HepG2 (cell line): ENCODE measurements at regions not wholly inside any gene's neighbourhood (a gene's known extent, or its start where the extent isn't known, plus 50 kb on each side); places are given as distances from the start of the nearest gene placed in this dataset.

Source experiments
- ATAC-seq: fragments of 200-7000 bp; cut with Tn5 transposase; 3 replicates; pipeline ENCODE4 v1.9.1; 2020; ENCODE audit warnings: mild to moderate bottlenecking, moderate library complexity
- BruUV-seq: library from RNA; stranded (reverse); fragments of 400-500 nt; replicated peaks from 2 replicates; lab custom pipeline; 2021; lab: Mats Ljungman, UMichigan
- CTCF ChIA-PET: fragments of 300-600 bp; formaldehyde crosslinking; extraction: SDS; loops from one replicate; lab custom pipeline; 2021; ENCODE audit warnings: low total read pairs, inconsistent platforms, low intra/inter-chr PET ratio; lab: Yijun Ruan, JAX
- POLR2A ChIA-PET: fragments of 350-600 bp; sonication (Branson Sonifier 250); formaldehyde crosslinking; loops from one replicate; lab custom pipeline; 2020; ENCODE audit warnings: antibody characterized with exemption, inconsistent platforms; lab: Yijun Ruan, JAX
- DNase-seq: peaks from one replicate; pipeline ENCODE4 v3.0.0-alpha.2; 2015; ENCODE audit warnings: low spot score
- FAIRE-seq: peaks from 3 replicates; lab custom pipeline; 2011; peaks lifted over from hg19 to GRCh38; lab: Jason Lieb, UNC
- H2AFZ ChIP-seq: one replicate; pipeline ENCODE4 v1.6.1; 2011; ENCODE audit warnings: low read length, inconsistent platforms
- H3K27ac ChIP-seq: fragments of 300-600 bp; 3 replicates; pipeline ENCODE4 v1.8.0; 2011; ENCODE audit warnings: mixed run types, mild to moderate bottlenecking, mixed read lengths, low read length, inconsistent platforms; ENCODE audit not compliant: insufficient read depth; ENCODE audit errors: extremely low read length
- H3K27me3 ChIP-seq, 2 experiments: fragments of 200-600 bp in 1 of 2; 2 replicates in 1 of 2; 3 replicates in 1 of 2; pipeline versions ENCODE4 v1.6.0 to v1.8.0; 2011; ENCODE audit warnings: low read length in 2 of 2, mild to moderate bottlenecking in 2 of 2, moderate library complexity in 2 of 2, inconsistent platforms in 1 of 2; ENCODE audit not compliant: insufficient read depth in 2 of 2, control insufficient read depth in 1 of 2
- H3K36me3 ChIP-seq, 2 experiments: fragments of 200-600 bp in 1 of 2; replicated peaks in 1 of 2; 2 replicates in 1 of 2; 3 replicates in 1 of 2; pipeline versions ENCODE4 v1.5.1 to v1.8.0; 2011; ENCODE audit warnings: low read length in 2 of 2, inconsistent platforms in 1 of 2; ENCODE audit not compliant: insufficient read depth in 2 of 2, control insufficient read depth in 1 of 2
- H3K4me1 ChIP-seq: 2 replicates; pipeline ENCODE4 v1.5.1; 2012; ENCODE audit warnings: low read length, inconsistent platforms; ENCODE audit not compliant: insufficient read depth
- H3K4me2 ChIP-seq: 2 replicates; pipeline ENCODE4 v1.6.0; 2011; ENCODE audit warnings: low read depth, low read length, inconsistent platforms
- H3K4me3 ChIP-seq, 3 experiments: fragments of 200-600 bp in 1 of 3; sonication (generic), shearing (Covaris generic) in 1 of 3; replicated peaks in 1 of 3; 2 replicates each; pipeline ENCODE4 v1.5.1; 2011 to 2016; ENCODE audit warnings: low read length in 3 of 3, inconsistent platforms in 2 of 3, low read depth in 2 of 3, mild to moderate bottlenecking in 2 of 3, control low read depth in 1 of 3, mixed read lengths in 1 of 3; ENCODE audit not compliant: insufficient read depth in 1 of 3
- H3K79me2 ChIP-seq: one replicate; pipeline ENCODE4 v1.6.1; 2011; ENCODE audit warnings: low read length, inconsistent platforms; ENCODE audit not compliant: insufficient read depth
- H3K9ac ChIP-seq: 2 replicates; pipeline ENCODE4 v1.6.0; 2011; ENCODE audit warnings: mild to moderate bottlenecking, low read depth, low read length, inconsistent platforms; ENCODE audit not compliant: insufficient read depth
- H3K9me3 ChIP-seq: 2 replicates; pipeline ENCODE4 v1.5.1; 2012; ENCODE audit warnings: mild to moderate bottlenecking, low read length
- H4K20me1 ChIP-seq: 2 replicates; pipeline ENCODE4 v1.6.0; 2011; ENCODE audit warnings: inconsistent platforms, mild to moderate bottlenecking, low read length, moderate library complexity; ENCODE audit not compliant: insufficient read depth
- DNMT1 ChIP-seq: sonication (generic); formaldehyde crosslinking; IDR thresholded peaks from 2 replicates; pipeline ENCODE4 v1.5.1; 2020; ENCODE audit warnings: mild to moderate bottlenecking, missing genetic modification reagents
- GATA4 ChIP-seq: sonication (generic); IDR thresholded peaks from 2 replicates; pipeline ENCODE4 v1.6.1; 2016; ENCODE audit warnings: antibody characterized with exemption, low read depth, borderline replicate concordance
- GATAD1 ChIP-seq: IDR thresholded peaks from 2 replicates; pipeline ENCODE4 v1.6.1; 2016; ENCODE audit warnings: missing genetic modification reagents, missing compliant biosample characterization
- JARID2 ChIP-seq: sonication (generic); formaldehyde crosslinking; IDR thresholded peaks from 2 replicates; pipeline ENCODE4 v1.8.1; 2023; ENCODE audit warnings: missing genetic modification reagents, inconsistent platforms; ENCODE audit not compliant: insufficient replicate concordance
- MED1 ChIP-seq: sonication (generic); formaldehyde crosslinking; IDR thresholded peaks from 2 replicates; pipeline ENCODE4 v1.4.0; 2020; ENCODE audit warnings: missing genetic modification reagents
- PRPF4 ChIP-seq: fragments of 200-400 bp; formaldehyde crosslinking; IDR thresholded peaks from 2 replicates; pipeline ENCODE4 v1.6.1; 2016; ENCODE audit warnings: low read length, low read depth; ENCODE audit not compliant: poor library complexity, severe bottlenecking
- SNAPC2 ChIP-seq: sonication (generic); formaldehyde crosslinking; IDR thresholded peaks from 2 replicates; pipeline ENCODE4 v1.8.1; 2022; ENCODE audit warnings: mild to moderate bottlenecking, missing genetic modification reagents
- TEAD2 ChIP-seq: sonication (generic); formaldehyde crosslinking; IDR thresholded peaks from 2 replicates; pipeline ENCODE4 v1.9.0; 2021; ENCODE audit warnings: missing genetic modification reagents
- TOPORS ChIP-seq: sonication (generic); formaldehyde crosslinking; IDR thresholded peaks from 2 replicates; pipeline ENCODE4 v1.8.0; 2023; ENCODE audit warnings: mild to moderate bottlenecking, missing genetic modification reagents
- TRIM24 ChIP-seq: sonication (generic); formaldehyde crosslinking; IDR thresholded peaks from 2 replicates; pipeline ENCODE4 v1.8.0; 2022; ENCODE audit warnings: mild to moderate bottlenecking, missing genetic modification reagents
- YEATS4 ChIP-seq: sonication (generic); formaldehyde crosslinking; IDR thresholded peaks from 2 replicates; pipeline ENCODE4 v1.4.0; 2020; ENCODE audit warnings: missing genetic modification reagents, borderline replicate concordance
- ZNF614 ChIP-seq: IDR thresholded peaks from 2 replicates; pipeline ENCODE4 v1.6.1; 2018; ENCODE audit warnings: missing biosample characterization, missing genetic modification reagents, inconsistent platforms, borderline replicate concordance
- ZNF75D ChIP-seq: sonication (generic); formaldehyde crosslinking; IDR thresholded peaks from 2 replicates; pipeline ENCODE4 v1.8.1; 2023; ENCODE audit warnings: missing genetic modification reagents, mild to moderate bottlenecking, borderline replicate concordance
- WGBS: methylation state at CpG from one replicate; pipeline ENCODE4 v1.1.6; 2017; ENCODE audit warnings: low lambda C conversion rate; 5-methylcytosine and 5-hydroxymethylcytosine counted together
- in situ Hi-C: cut with HindIII; loops from 2 replicates; pipeline ENCODE4 v1.10.0; 2017; ENCODE audit warnings: low pct_unique_long_range_greater_than_20kb; ENCODE audit not compliant: extremely low pct_ligation_motif_present
- intact Hi-C: fragments of 100-400 bp; cut with micrococcal nuclease; formaldehyde crosslinking; loops from one replicate; pipeline ENCODE4 v1.10.0; 2022; ENCODE audit not compliant: unreplicated experiment
- TF ChIP-seq, protein P1 (sequence below): sonication (generic); formaldehyde crosslinking; IDR thresholded peaks from 2 replicates; pipeline ENCODE4 v1.4.0; 2020; ENCODE audit warnings: mild to moderate bottlenecking, missing genetic modification reagents
- TF ChIP-seq, protein P2 (sequence below): sonication (generic); formaldehyde crosslinking; IDR thresholded peaks from 2 replicates; pipeline ENCODE4 v1.4.0; 2020; ENCODE audit warnings: missing genetic modification reagents, borderline replicate concordance

DNA sequence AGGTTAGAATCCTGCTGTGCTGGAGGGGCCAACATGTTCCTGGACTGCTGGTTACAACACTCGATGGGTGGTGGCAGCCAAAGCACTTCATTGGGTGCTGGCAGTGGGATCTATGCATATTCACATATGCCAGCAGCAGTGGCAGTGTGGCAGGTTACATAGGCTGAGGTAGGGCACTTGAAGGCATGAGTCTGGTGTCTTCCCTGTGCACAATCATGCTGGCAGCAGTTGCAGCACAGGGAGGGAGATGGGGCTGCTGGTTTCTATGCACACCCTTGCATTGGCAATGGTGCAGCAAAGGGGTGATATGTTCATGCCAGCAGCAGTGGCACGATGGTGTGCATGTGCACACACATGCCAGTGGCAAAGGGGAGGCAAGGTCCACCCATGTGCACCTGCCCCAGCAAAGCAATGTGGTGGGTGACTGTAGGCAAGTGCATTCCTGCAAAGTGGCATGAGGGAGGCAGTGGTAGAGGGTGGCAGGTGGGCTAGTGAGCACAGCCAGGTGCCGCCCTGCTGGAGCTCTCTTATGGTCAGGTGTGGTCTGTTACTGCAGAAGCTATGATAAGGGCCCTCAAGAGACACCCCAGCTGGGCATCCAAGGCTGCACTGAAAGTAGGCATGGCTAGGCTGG lies 356.2 kb upstream of the STEAP1 start (continued):
- TF ChIP-seq, protein P1, sequence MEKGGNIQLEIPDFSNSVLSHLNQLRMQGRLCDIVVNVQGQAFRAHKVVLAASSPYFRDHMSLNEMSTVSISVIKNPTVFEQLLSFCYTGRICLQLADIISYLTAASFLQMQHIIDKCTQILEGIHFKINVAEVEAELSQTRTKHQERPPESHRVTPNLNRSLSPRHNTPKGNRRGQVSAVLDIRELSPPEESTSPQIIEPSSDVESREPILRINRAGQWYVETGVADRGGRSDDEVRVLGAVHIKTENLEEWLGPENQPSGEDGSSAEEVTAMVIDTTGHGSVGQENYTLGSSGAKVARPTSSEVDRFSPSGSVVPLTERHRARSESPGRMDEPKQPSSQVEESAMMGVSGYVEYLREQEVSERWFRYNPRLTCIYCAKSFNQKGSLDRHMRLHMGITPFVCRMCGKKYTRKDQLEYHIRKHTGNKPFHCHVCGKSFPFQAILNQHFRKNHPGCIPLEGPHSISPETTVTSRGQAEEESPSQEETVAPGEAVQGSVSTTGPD, result no peak
- TF ChIP-seq TOPORS (CRISPR knock-in tag), result no peak

DNA sequence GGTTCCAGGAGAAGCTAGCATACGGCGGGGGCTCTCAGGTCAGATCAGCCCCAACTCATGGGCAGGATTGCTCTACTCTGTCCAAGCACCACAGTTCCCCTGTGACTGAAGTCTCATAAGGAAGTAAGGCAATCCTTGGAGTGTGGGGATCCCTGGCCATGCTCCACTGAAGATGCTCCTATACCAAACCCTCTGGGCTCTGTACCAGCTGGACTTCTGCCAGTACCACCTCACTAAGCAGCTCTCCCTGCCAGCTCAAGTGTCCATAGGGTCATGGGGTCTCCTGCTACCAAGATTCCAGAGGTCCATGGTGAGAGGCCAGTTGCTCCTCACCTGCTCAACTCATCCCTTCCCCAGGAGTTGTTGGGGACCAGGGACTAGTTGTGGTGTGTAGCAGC lies 355.7 kb upstream of the STEAP1 start:
- H3K27me3 ChIP-seq, result no peaks in the 10 kb centered on the region
- no CpG with 5 or more reads among the region's 2 CpGs for WGBS
- 0 out of 2 replicates have a peak, but pooled peaks cover 9% of the 10 kb centered on the region for H3K9me3 ChIP-seq
- BruUV-seq, result no TSS peak
- in situ Hi-C loops, result no loop called here
- H2AFZ ChIP-seq, result no peak overlapping the region
- no peaks in the 10 kb centered on the region for H3K36me3 ChIP-seq
- ATAC-seq (no peak), FAIRE-seq (no peak), DNase-seq (no peak)
- no peak overlapping the region for H3K27ac ChIP-seq
- no peaks in the 10 kb centered on the region for H3K4me1 ChIP-seq
- ChIA-PET CTCF (no interaction called here), POLR2A (no interaction called here)
- H3K4me2 ChIP-seq, result no peak overlapping the region
- H3K79me2 ChIP-seq, result no peaks in the 10 kb centered on the region
- H3K4me3 ChIP-seq, result no peak overlapping the region
- H3K9ac ChIP-seq, result no peak overlapping the region
- intact Hi-C loops, result no loop called here
- H4K20me1 ChIP-seq, result no peaks in the 10 kb centered on the region
- TF ChIP-seq SNAPC2 (CRISPR knock-in tag), result no peak
- no peak for TF ChIP-seq JARID2 (CRISPR knock-in tag)
- TF ChIP-seq TEAD2 (CRISPR knock-in tag), result no peak
- no peak for TF ChIP-seq GATA4
- TF ChIP-seq PRPF4, result no peak
- no peak for TF ChIP-seq GATAD1 (CRISPR knock-in tag)
- TF ChIP-seq TOPORS (CRISPR knock-in tag), result no peak
- TF ChIP-seq, protein P2, sequence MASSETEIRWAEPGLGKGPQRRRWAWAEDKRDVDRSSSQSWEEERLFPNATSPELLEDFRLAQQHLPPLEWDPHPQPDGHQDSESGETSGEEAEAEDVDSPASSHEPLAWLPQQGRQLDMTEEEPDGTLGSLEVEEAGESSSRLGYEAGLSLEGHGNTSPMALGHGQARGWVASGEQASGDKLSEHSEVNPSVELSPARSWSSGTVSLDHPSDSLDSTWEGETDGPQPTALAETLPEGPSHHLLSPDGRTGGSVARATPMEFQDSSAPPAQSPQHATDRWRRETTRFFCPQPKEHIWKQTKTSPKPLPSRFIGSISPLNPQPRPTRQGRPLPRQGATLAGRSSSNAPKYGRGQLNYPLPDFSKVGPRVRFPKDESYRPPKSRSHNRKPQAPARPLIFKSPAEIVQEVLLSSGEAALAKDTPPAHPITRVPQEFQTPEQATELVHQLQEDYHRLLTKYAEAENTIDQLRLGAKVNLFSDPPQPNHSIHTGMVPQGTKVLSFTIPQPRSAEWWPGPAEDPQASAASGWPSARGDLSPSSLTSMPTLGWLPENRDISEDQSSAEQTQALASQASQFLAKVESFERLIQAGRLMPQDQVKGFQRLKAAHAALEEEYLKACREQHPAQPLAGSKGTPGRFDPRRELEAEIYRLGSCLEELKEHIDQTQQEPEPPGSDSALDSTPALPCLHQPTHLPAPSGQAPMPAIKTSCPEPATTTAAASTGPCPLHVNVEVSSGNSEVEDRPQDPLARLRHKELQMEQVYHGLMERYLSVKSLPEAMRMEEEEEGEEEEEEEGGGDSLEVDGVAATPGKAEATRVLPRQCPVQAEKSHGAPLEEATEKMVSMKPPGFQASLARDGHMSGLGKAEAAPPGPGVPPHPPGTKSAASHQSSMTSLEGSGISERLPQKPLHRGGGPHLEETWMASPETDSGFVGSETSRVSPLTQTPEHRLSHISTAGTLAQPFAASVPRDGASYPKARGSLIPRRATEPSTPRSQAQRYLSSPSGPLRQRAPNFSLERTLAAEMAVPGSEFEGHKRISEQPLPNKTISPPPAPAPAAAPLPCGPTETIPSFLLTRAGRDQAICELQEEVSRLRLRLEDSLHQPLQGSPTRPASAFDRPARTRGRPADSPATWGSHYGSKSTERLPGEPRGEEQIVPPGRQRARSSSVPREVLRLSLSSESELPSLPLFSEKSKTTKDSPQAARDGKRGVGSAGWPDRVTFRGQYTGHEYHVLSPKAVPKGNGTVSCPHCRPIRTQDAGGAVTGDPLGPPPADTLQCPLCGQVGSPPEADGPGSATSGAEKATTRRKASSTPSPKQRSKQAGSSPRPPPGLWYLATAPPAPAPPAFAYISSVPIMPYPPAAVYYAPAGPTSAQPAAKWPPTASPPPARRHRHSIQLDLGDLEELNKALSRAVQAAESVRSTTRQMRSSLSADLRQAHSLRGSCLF, result no peak
- no peak for TF ChIP-seq TRIM24 (CRISPR knock-in tag)
- TF ChIP-seq YEATS4 (CRISPR knock-in tag), result no peak
- TF ChIP-seq DNMT1, result no peak
- TF ChIP-seq MED1, result no peak
- TF ChIP-seq ZNF75D (CRISPR knock-in tag), result no peak
- no peak for TF ChIP-seq ZNF614 (CRISPR knock-in tag)
